Esophagus muscularis mucosa (tissue), 3 donors: ENCODE measurements at regions not wholly inside any gene's neighbourhood (a gene's known extent, or its start where the extent isn't known, plus 50 kb on each side); places are given as distances from the start of the nearest gene placed in this dataset.

Source experiments
- POLR2A ChIP-seq: fragments of 450-650 bp; IDR thresholded peaks from one replicate; pipeline ENCODE4 v1.6.1; 2017; ENCODE audit warnings: antibody characterized with exemption, moderate library complexity, mild to moderate bottlenecking, low read depth
- TF ChIP-seq, protein P1 (sequence below), 3 experiments: fragments of 200-600 bp in 2 of 3; fragments of 450-650 bp in 1 of 3; sonication (generic) in 2 of 3; IDR thresholded peaks; one replicate each; pipeline ENCODE4 v1.5.1; 2017 to 2019; ENCODE audit warnings: antibody characterized with exemption in 3 of 3, mild to moderate bottlenecking in 2 of 3, moderate library complexity in 1 of 3

DNA sequence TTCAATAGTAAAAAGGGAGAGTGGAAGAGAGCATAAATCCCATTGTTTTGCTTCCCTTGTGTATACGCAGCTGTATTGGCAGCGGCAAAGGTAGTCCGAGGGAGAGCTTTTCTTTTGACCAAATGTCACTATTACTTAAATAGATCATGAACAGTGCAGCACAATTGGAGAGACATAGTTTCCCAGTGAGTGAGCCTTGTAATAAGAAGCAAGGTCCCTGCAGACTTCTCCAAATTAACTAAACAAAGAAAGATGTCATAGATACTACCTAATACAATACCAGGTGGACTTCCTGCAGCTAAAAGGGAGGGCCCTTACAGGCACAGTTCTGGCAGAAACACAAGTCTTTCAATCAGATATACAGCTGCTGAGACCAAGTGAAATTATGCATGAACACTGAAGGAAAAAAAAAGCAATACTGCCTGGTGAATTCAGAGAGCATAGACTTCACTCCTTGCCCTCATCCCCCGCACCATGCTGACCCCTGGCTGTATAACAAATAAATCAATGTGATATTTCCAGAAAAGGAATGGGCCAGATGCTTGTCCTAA lies 404.7 kb upstream of the CDH2 start:
- TF ChIP-seq, protein P1, sequence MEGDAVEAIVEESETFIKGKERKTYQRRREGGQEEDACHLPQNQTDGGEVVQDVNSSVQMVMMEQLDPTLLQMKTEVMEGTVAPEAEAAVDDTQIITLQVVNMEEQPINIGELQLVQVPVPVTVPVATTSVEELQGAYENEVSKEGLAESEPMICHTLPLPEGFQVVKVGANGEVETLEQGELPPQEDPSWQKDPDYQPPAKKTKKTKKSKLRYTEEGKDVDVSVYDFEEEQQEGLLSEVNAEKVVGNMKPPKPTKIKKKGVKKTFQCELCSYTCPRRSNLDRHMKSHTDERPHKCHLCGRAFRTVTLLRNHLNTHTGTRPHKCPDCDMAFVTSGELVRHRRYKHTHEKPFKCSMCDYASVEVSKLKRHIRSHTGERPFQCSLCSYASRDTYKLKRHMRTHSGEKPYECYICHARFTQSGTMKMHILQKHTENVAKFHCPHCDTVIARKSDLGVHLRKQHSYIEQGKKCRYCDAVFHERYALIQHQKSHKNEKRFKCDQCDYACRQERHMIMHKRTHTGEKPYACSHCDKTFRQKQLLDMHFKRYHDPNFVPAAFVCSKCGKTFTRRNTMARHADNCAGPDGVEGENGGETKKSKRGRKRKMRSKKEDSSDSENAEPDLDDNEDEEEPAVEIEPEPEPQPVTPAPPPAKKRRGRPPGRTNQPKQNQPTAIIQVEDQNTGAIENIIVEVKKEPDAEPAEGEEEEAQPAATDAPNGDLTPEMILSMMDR (IDR thresholded peaks at IDR 0.05) = no peak
- TF ChIP-seq POLR2A = no peak
